Gastrocnemius medialis (tissue), 4 donors: ENCODE measurements at regions not wholly inside any gene's neighbourhood (a gene's known extent, or its start where the extent isn't known, plus 50 kb on each side); places are given as distances from the start of the nearest gene placed in this dataset.

Experiments
- ATAC-seq, 2 donors: fragments of 150-250 bp; one replicate each; pipeline ENCODE4 v1.9.1; 2016
- DNase-seq, 2 donors: peaks; one replicate each; pipeline ENCODE4 v3.0.0-alpha.2; 2019
- H3K27ac ChIP-seq, 4 donors: fragments of 200-600 bp; sonication (generic); 1 replicate in 1 of 4; 2 replicates in 3 of 4; pipeline ENCODE4 v1.5.1; 2016 to 2018; ENCODE audit warnings: mild to moderate bottlenecking in 2 of 4, moderate library complexity in 1 of 4
- H3K27me3 ChIP-seq, 3 donors: fragments of 200-600 bp; sonication (generic) in 2 of 3; 1 replicate in 1 of 3; 2 replicates in 2 of 3; pipeline versions ENCODE4 v1.5.1 to v1.6.0; 2016 to 2019; ENCODE audit warnings: mild to moderate bottlenecking in 1 of 3, moderate library complexity in 1 of 3
- H3K36me3 ChIP-seq, 2 donors: fragments of 200-600 bp; sonication (generic) in 1 of 2; one replicate each; pipeline ENCODE4 v1.5.1; 2017 to 2018
- H3K4me1 ChIP-seq, 2 donors: fragments of 200-600 bp; sonication (generic) in 1 of 2; one replicate each; pipeline ENCODE4 v1.5.1; 2016 to 2017; ENCODE audit warnings: mild to moderate bottlenecking in 2 of 2
- H3K4me3 ChIP-seq, 4 donors: fragments of 200-600 bp; sonication (generic) in 3 of 4; 1 replicate in 1 of 4; 2 replicates in 3 of 4; pipeline ENCODE4 v1.5.1; 2016 to 2019; ENCODE audit warnings: mild to moderate bottlenecking in 2 of 4
- H3K9me3 ChIP-seq, 3 donors: fragments of 200-600 bp; sonication (generic) in 2 of 3; 1 replicate in 1 of 3; 2 replicates in 2 of 3; pipeline ENCODE4 v1.5.1; 2016 to 2019
- POLR2A ChIP-seq, 2 donors: fragments of 450-650 bp; IDR thresholded peaks; one replicate each; pipeline ENCODE4 v1.6.1; 2017; ENCODE audit warnings: antibody characterized with exemption in 2 of 2, mild to moderate bottlenecking in 2 of 2, moderate library complexity in 2 of 2
- in situ Hi-C, 4 donors: fragments of 200-750 bp; cut with MboI; loops; one replicate each; pipeline versions ENCODE4 v1.15.0 to v1.8.0; 2017; ENCODE audit warnings: low sequenced_read_pairs in 4 of 4
- intact Hi-C: fragments of 100-400 bp; cut with DNase I; formaldehyde crosslinking; loops from one replicate; pipeline ENCODE4 v1.15.1; 2023; ENCODE audit warnings: low total_unique reads
- TF ChIP-seq, protein P1 (sequence below), 5 experiments: fragments of 450-650 bp in 3 of 5; fragments of 200-600 bp in 2 of 5; sonication (generic) in 2 of 5; IDR thresholded peaks in 4 of 5; conservative IDR thresholded peaks in 1 of 5; 1 replicate in 4 of 5; 2 replicates in 1 of 5; pipeline ENCODE4 v1.5.1; 2016 to 2019; ENCODE audit warnings: antibody characterized with exemption in 5 of 5, mild to moderate bottlenecking in 3 of 5, moderate library complexity in 3 of 5

GRCh38 chr7:111676167-111676566 is 113.9 kb upstream of the IMMP2L start:
- no peak for TF ChIP-seq POLR2A (IDR thresholded peaks at IDR 0.05)
- TF ChIP-seq, protein P1, sequence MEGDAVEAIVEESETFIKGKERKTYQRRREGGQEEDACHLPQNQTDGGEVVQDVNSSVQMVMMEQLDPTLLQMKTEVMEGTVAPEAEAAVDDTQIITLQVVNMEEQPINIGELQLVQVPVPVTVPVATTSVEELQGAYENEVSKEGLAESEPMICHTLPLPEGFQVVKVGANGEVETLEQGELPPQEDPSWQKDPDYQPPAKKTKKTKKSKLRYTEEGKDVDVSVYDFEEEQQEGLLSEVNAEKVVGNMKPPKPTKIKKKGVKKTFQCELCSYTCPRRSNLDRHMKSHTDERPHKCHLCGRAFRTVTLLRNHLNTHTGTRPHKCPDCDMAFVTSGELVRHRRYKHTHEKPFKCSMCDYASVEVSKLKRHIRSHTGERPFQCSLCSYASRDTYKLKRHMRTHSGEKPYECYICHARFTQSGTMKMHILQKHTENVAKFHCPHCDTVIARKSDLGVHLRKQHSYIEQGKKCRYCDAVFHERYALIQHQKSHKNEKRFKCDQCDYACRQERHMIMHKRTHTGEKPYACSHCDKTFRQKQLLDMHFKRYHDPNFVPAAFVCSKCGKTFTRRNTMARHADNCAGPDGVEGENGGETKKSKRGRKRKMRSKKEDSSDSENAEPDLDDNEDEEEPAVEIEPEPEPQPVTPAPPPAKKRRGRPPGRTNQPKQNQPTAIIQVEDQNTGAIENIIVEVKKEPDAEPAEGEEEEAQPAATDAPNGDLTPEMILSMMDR (IDR thresholded peaks at IDR 0.05 in 4 of 5, conservative IDR thresholded peaks at IDR 0.05 in 1 of 5) = no peak
- Histone ChIP-seq H3K4me3 (no peak overlapping the region), H3K4me1 (no peaks in the 10 kb centered on the region), H3K36me3 (no peaks in the 10 kb centered on the region), H3K9me3 (no peaks in the 10 kb centered on the region), H3K27ac (no peak overlapping the region), H3K27me3 (no peaks in the 10 kb centered on the region)
- in situ Hi-C loops = no loop called here
- DNase-seq (no peak), ATAC-seq (no peak)
- intact Hi-C loops = no loop called here

- in situ Hi-C loops (no loop called here), intact Hi-C loops (no loop called here)
- H3K9me3 ChIP-seq = no peaks in the 10 kb centered on the region
- H3K4me3 ChIP-seq = no peak overlapping the region
- H3K36me3 ChIP-seq = no peaks in the 10 kb centered on the region
- ATAC-seq (no peak), DNase-seq (no peak)
- H3K27me3 ChIP-seq = no peaks in the 10 kb centered on the region
- H3K4me1 ChIP-seq = no peaks in the 10 kb centered on the region
- no peak for TF ChIP-seq POLR2A (IDR thresholded peaks at IDR 0.05)
- TF ChIP-seq, protein P1 (IDR thresholded peaks at IDR 0.05 in 4 of 5, conservative IDR thresholded peaks at IDR 0.05 in 1 of 5) = no peak
- no peak overlapping the region for H3K27ac ChIP-seq
These were observed 110.6 kb upstream of the IMMP2L start for GRCh38 chr7:111672901-111673300.

DNA sequence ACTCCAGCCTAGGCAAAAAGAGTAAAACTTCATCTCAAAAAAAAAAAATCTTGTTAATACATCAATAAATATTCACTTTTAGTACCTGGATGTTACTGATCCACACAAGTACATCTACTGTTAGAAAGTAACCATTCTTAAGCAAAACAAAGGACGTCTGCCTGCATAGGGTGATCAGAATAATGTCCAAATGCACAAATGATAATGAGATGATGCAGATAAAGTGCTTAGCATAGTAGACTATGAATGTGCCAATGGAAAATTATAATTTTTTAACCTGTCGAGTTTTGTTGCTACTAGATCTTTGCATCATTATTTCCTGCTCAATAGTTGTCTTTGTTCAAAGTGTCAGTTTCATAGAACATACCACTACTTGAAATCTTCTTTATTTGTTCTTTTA is 109.6 kb upstream of the IMMP2L start:
- H3K4me1 ChIP-seq = no peaks in the 10 kb centered on the region
- H3K27ac ChIP-seq = no peak overlapping the region
- in situ Hi-C loops = no loop called here
- H3K9me3 ChIP-seq = no peaks in the 10 kb centered on the region
- intact Hi-C loops = no loop called here
- no peak for DNase-seq
- no peaks in the 10 kb centered on the region for H3K27me3 ChIP-seq
- H3K36me3 ChIP-seq = no peaks in the 10 kb centered on the region
- TF ChIP-seq POLR2A (IDR thresholded peaks at IDR 0.05) = no peak
- TF ChIP-seq, protein P1 (IDR thresholded peaks at IDR 0.05 in 4 of 5, conservative IDR thresholded peaks at IDR 0.05 in 1 of 5) = no peak
- no peak overlapping the region for H3K4me3 ChIP-seq
- no peak for ATAC-seq

GRCh38 chr7:111668711-111669110 is 106.4 kb upstream of the IMMP2L start:
- ATAC-seq (no peak), DNase-seq (no peak)
- TF ChIP-seq POLR2A (IDR thresholded peaks at IDR 0.05) = no peak
- TF ChIP-seq, protein P1 (IDR thresholded peaks at IDR 0.05 in 4 of 5, conservative IDR thresholded peaks at IDR 0.05 in 1 of 5) = no peak
- Histone ChIP-seq H3K27me3 (no peaks in the 10 kb centered on the region), H3K36me3 (no peaks in the 10 kb centered on the region), H3K4me1 (no peaks in the 10 kb centered on the region), H3K27ac (no peak overlapping the region), H3K9me3 (no peaks in the 10 kb centered on the region), H3K4me3 (no peak overlapping the region)
- in situ Hi-C loops = no loop called here
- intact Hi-C loops = no loop called here

- Histone ChIP-seq H3K9me3 (no peaks in the 10 kb centered on the region), H3K36me3 (no peaks in the 10 kb centered on the region), H3K4me3 (no peak overlapping the region), H3K27me3 (no peaks in the 10 kb centered on the region), H3K27ac (no peak overlapping the region), H3K4me1 (no peaks in the 10 kb centered on the region)
- in situ Hi-C loops = no loop called here
- DNase-seq = no peak
- ATAC-seq = no peak
- intact Hi-C loops = no loop called here
- TF ChIP-seq, protein P1 (IDR thresholded peaks at IDR 0.05 in 4 of 5, conservative IDR thresholded peaks at IDR 0.05 in 1 of 5) = no peak
- TF ChIP-seq POLR2A (IDR thresholded peaks at IDR 0.05) = no peak
These were observed 105.2 kb upstream of the IMMP2L start for GRCh38 chr7:111667488-111667887.
